ENCODE measurements at regions not wholly inside any gene's neighbourhood (a gene's known extent, or its start where the extent isn't known, plus 50 kb on each side); places are given as distances from the start of the nearest gene placed in this dataset.

GRCh38 chr3:194928831-194929577, 243.3 kb downstream of the FAM43A start:
- TF ChIP-seq POLR2AphosphoS5 (IDR thresholded peaks at IDR 0.05) = peak in 1 of 3 donors; percentile 13
- TF ChIP-seq CTCF (IDR thresholded peaks at IDR 0.05) = peak; percentile 88 to 99 (median 96)
